ENCODE measurements at regions not wholly inside any gene's neighbourhood (a gene's known extent, or its start where the extent isn't known, plus 50 kb on each side); places are given as distances from the start of the nearest gene placed in this dataset.
"Not testable (repeated sequence)": the region's sequence is repeated elsewhere in the genome, so short reads cannot be mapped to it uniquely, and the experiment has no call there.

DNA sequence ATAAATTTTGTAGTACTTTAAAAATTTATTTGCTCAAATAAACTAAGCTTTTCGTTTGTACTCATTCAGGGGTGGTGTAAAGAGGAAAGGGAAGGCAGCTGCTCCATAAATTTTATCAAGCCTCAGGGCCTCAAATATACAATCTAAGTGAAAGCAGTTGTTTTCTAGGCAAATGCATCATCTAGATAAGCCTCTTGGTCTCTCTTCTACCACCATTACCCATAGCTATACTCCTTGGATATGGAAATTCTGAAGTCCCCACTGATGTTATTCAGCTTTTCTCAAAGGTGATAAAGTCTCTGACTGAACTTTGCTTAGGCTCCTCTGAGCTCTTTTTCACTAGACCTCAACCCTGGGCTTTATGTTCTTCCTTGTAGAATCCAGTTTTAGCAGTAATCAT is 1313.1 kb downstream of the JRKL start:
- no peak overlapping the region for H3K9ac ChIP-seq (ENCODE audit: low read length)
- no peak for TF ChIP-seq EZH2 (IDR thresholded peaks at IDR 0.05; ENCODE audit: borderline replicate concordance, insufficient read depth, low read depth, low read length, poor library complexity, severe bottlenecking)
- TF ChIP-seq, protein P1, sequence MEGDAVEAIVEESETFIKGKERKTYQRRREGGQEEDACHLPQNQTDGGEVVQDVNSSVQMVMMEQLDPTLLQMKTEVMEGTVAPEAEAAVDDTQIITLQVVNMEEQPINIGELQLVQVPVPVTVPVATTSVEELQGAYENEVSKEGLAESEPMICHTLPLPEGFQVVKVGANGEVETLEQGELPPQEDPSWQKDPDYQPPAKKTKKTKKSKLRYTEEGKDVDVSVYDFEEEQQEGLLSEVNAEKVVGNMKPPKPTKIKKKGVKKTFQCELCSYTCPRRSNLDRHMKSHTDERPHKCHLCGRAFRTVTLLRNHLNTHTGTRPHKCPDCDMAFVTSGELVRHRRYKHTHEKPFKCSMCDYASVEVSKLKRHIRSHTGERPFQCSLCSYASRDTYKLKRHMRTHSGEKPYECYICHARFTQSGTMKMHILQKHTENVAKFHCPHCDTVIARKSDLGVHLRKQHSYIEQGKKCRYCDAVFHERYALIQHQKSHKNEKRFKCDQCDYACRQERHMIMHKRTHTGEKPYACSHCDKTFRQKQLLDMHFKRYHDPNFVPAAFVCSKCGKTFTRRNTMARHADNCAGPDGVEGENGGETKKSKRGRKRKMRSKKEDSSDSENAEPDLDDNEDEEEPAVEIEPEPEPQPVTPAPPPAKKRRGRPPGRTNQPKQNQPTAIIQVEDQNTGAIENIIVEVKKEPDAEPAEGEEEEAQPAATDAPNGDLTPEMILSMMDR (IDR thresholded peaks at IDR 0.05) = no peak
- POLR2A ChIA-PET = no interaction called here
- no peak for DNase-seq
- WGBS (ENCODE audit: insufficient coverage) = no CpG with 5 or more reads among the region's 1 CpG
- H3K4me3 ChIP-seq (ENCODE audit: control extremely low read depth in 1 of 5, extremely low read depth in 1 of 5, insufficient read depth in 1 of 5, low read depth in 2 of 5, low read length in 4 of 5) = no peak overlapping the region
- H3K9me3 ChIP-seq (ENCODE audit: control extremely low read depth in 1 of 3, control insufficient read depth in 2 of 3, insufficient read depth in 1 of 3, low read length in 2 of 3) = peaks cover 0 to 1% (median 0%) of the 10 kb centered on the region in 3 donors
- no peaks in the 10 kb centered on the region for H3K4me1 ChIP-seq (ENCODE audit: control insufficient read depth in 2 of 2, insufficient read depth in 2 of 2, low read length in 2 of 2)
- H3K27ac ChIP-seq (ENCODE audit: low read length in 2 of 2) = no peak overlapping the region
- Mint-ChIP-seq H3K27ac (no peak overlapping the region), H3K4me3 (no peak overlapping the region), H3K4me1 (no peaks in the 10 kb centered on the region), H3K27me3 (no peaks in the 10 kb centered on the region), H3K9me3 (ENCODE audit: insufficient read depth) (peaks cover 2% of the 10 kb centered on the region)
- H4K20me1 ChIP-seq (ENCODE audit: control insufficient read depth, insufficient read depth, low read length, poor library complexity, severe bottlenecking) = no peaks in the 10 kb centered on the region
- H3K4me2 ChIP-seq (replicated peaks; ENCODE audit: low read depth, low read length, poor library complexity, severe bottlenecking) = no peak overlapping the region
- intact Hi-C loops (cut with micrococcal nuclease) = no loop called here
- ATAC-seq (ENCODE audit: low read depth) = no peak
- no peaks in the 10 kb centered on the region for H3K36me3 ChIP-seq (replicated peaks in 1 of 2; ENCODE audit: control extremely low read depth in 1 of 2, control insufficient read depth in 1 of 2, extremely low read depth in 1 of 2, insufficient read depth in 2 of 2, low read length in 1 of 2)
- CTCF ChIA-PET = no interaction called here
- no peak overlapping the region for H2AFZ ChIP-seq (ENCODE audit: insufficient read depth, low read depth, low read length, poor library complexity, severe bottlenecking)
- no peaks in the 10 kb centered on the region for H3K79me2 ChIP-seq (ENCODE audit: control insufficient read depth, insufficient read depth, low read length)
- H3K27me3 ChIP-seq (replicated peaks in 1 of 4; ENCODE audit: control extremely low read depth in 1 of 4, control insufficient read depth in 3 of 4, insufficient read depth in 4 of 4, low read length in 3 of 4) = no peaks in the 10 kb centered on the region

- Mint-ChIP-seq H3K27ac (no peak overlapping the region), H3K4me1 (no peaks in the 10 kb centered on the region), H3K4me3 (no peak overlapping the region), H3K9me3 (ENCODE audit: insufficient read depth) (peaks cover 2% of the 10 kb centered on the region), H3K27me3 (no peaks in the 10 kb centered on the region)
- Histone ChIP-seq H3K4me2 (replicated peaks; ENCODE audit: low read depth, low read length, poor library complexity, severe bottlenecking) (no peak overlapping the region), H3K9ac (ENCODE audit: low read length) (no peak overlapping the region), H2AFZ (ENCODE audit: insufficient read depth, low read depth, low read length, poor library complexity, severe bottlenecking) (no peak overlapping the region), H3K9me3 (ENCODE audit: control extremely low read depth in 1 of 3, control insufficient read depth in 2 of 3, insufficient read depth in 1 of 3, low read length in 2 of 3) (peaks cover 0 to 1% (median 0%) of the 10 kb centered on the region in 3 donors), H3K4me3 (ENCODE audit: control extremely low read depth in 1 of 5, extremely low read depth in 1 of 5, insufficient read depth in 1 of 5, low read depth in 2 of 5, low read length in 4 of 5) (no peak overlapping the region), H3K27ac (ENCODE audit: low read length in 2 of 2) (no peak overlapping the region), H3K4me1 (ENCODE audit: control insufficient read depth in 2 of 2, insufficient read depth in 2 of 2, low read length in 2 of 2) (no peaks in the 10 kb centered on the region), H3K79me2 (ENCODE audit: control insufficient read depth, insufficient read depth, low read length) (no peaks in the 10 kb centered on the region), H3K27me3 (replicated peaks in 1 of 4; ENCODE audit: control extremely low read depth in 1 of 4, control insufficient read depth in 3 of 4, insufficient read depth in 4 of 4, low read length in 3 of 4) (no peaks in the 10 kb centered on the region), H4K20me1 (ENCODE audit: control insufficient read depth, insufficient read depth, low read length, poor library complexity, severe bottlenecking) (no peaks in the 10 kb centered on the region), H3K36me3 (replicated peaks in 1 of 2; ENCODE audit: control extremely low read depth in 1 of 2, control insufficient read depth in 1 of 2, extremely low read depth in 1 of 2, insufficient read depth in 2 of 2, low read length in 1 of 2) (no peaks in the 10 kb centered on the region)
- ATAC-seq (ENCODE audit: low read depth) = no peak
- POLR2A ChIA-PET = no interaction called here
- intact Hi-C loops (cut with micrococcal nuclease) = no loop called here
- TF ChIP-seq, protein P1 (IDR thresholded peaks at IDR 0.05) = no peak
- no peak for TF ChIP-seq EZH2 (IDR thresholded peaks at IDR 0.05; ENCODE audit: borderline replicate concordance, insufficient read depth, low read depth, low read length, poor library complexity, severe bottlenecking)
- WGBS (ENCODE audit: insufficient coverage) = no CpG with 5 or more reads among the region's 3 CpGs
- CTCF ChIA-PET = no interaction called here
- DNase-seq = no peak
These were observed 1314.0 kb downstream of the JRKL start for GRCh38 chr11:97703851-97704250.

- H3K4me3 ChIP-seq (ENCODE audit: control extremely low read depth in 1 of 5, extremely low read depth in 1 of 5, insufficient read depth in 1 of 5, low read depth in 2 of 5, low read length in 4 of 5); H3K4me3 Mint-ChIP-seq; H3K9me3 Mint-ChIP-seq (ENCODE audit: insufficient read depth); H3K4me1 Mint-ChIP-seq; H3K9ac ChIP-seq (ENCODE audit: low read length); H3K79me2 ChIP-seq (ENCODE audit: control insufficient read depth, insufficient read depth, low read length); H3K4me2 ChIP-seq (replicated peaks; ENCODE audit: low read depth, low read length, poor library complexity, severe bottlenecking); H3K27me3 ChIP-seq (replicated peaks in 1 of 4; ENCODE audit: control extremely low read depth in 1 of 4, control insufficient read depth in 3 of 4, insufficient read depth in 4 of 4, low read length in 3 of 4); H3K9me3 ChIP-seq (ENCODE audit: control extremely low read depth in 1 of 3, control insufficient read depth in 2 of 3, insufficient read depth in 1 of 3, low read length in 2 of 3); H3K4me1 ChIP-seq (ENCODE audit: control insufficient read depth in 2 of 2, insufficient read depth in 2 of 2, low read length in 2 of 2); H3K27ac ChIP-seq (ENCODE audit: low read length in 2 of 2); DNase-seq; POLR2A ChIA-PET; H3K36me3 ChIP-seq (replicated peaks in 1 of 2; ENCODE audit: control extremely low read depth in 1 of 2, control insufficient read depth in 1 of 2, extremely low read depth in 1 of 2, insufficient read depth in 2 of 2, low read length in 1 of 2); CTCF ChIA-PET; ATAC-seq (ENCODE audit: low read depth); H2AFZ ChIP-seq (ENCODE audit: insufficient read depth, low read depth, low read length, poor library complexity, severe bottlenecking); H3K27me3 Mint-ChIP-seq; H3K27ac Mint-ChIP-seq; H4K20me1 ChIP-seq (ENCODE audit: control insufficient read depth, insufficient read depth, low read length, poor library complexity, severe bottlenecking); intact Hi-C loops (cut with micrococcal nuclease): not testable (repeated sequence)
- no CpG with 5 or more reads among the region's 1 CpG for WGBS (ENCODE audit: insufficient coverage)
These were observed 1315.3 kb upstream of the CNTN5 start for GRCh38 chr11:97705441-97705840.
